ENCODE measurements at regions not wholly inside any gene's neighbourhood (a gene's known extent, or its start where the extent isn't known, plus 50 kb on each side); places are given as distances from the start of the nearest gene placed in this dataset.

DNA sequence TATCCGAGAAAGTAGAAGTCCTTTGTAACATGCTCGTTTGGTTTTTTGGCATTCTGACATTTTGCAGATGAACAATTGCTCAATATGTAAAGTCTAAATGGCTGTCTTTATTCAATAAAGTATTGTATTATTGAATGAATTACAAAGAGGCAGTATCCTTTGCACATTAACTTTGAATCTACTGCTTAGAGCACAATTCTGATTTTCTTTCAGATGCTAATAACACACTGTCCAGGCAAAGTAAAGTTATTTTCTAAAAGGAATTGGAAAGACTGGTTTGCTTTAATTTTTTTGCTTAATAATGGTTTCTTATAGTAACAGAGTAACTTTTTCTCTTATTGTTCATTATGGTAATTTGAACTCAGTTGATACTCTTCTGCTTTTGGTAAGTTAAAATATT, 494.8 kb downstream of the RWDD3 start:
- TF ChIP-seq, protein P1, sequence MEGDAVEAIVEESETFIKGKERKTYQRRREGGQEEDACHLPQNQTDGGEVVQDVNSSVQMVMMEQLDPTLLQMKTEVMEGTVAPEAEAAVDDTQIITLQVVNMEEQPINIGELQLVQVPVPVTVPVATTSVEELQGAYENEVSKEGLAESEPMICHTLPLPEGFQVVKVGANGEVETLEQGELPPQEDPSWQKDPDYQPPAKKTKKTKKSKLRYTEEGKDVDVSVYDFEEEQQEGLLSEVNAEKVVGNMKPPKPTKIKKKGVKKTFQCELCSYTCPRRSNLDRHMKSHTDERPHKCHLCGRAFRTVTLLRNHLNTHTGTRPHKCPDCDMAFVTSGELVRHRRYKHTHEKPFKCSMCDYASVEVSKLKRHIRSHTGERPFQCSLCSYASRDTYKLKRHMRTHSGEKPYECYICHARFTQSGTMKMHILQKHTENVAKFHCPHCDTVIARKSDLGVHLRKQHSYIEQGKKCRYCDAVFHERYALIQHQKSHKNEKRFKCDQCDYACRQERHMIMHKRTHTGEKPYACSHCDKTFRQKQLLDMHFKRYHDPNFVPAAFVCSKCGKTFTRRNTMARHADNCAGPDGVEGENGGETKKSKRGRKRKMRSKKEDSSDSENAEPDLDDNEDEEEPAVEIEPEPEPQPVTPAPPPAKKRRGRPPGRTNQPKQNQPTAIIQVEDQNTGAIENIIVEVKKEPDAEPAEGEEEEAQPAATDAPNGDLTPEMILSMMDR (IDR thresholded peaks at IDR 0.05; ENCODE audit: borderline replicate concordance, insufficient read depth, low read depth, low read length): no peak
- H3K4me3 ChIP-seq (ENCODE audit: low read depth, low read length): no peak overlapping the region

DNA sequence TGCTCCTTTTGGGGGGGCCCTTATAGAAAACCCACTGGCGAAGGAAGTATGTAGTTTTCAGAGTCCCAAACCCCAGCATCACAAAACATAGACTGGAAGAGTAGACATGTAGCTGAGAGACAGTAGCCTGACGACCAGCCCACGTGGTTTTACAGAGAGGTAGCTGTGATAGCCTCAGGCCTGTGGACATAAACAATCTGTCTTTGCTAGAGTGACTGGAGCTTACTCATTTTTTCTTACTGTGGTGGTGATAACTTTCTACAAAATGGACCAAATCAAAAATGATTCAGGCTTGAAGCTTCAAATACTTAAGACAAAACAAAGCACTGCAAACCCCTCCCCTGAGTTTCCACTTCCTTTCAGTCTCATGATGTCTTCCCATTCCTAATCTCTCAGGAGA, 497.0 kb downstream of the RWDD3 start:
- no peak overlapping the region for H3K4me3 ChIP-seq (ENCODE audit: low read depth, low read length)
- TF ChIP-seq, protein P1 (IDR thresholded peaks at IDR 0.05; ENCODE audit: borderline replicate concordance, insufficient read depth, low read depth, low read length): no peak

DNA sequence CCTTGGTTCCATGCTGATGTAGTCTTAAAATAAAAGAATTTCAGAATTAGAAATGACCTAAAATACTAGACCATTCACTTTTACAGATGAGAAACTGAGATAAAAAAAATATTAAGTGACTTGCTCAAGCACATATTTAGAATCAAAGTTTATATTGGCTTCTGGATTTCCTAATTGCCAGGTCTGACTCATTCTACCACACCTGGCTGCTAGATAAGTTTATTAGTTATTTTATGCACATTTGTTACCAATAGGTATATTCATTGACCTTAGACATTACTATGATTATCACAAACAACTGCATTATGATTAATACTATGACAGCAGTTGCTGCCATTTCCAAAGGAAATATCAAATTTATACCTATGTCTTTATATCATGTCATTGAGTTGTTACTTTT, 497.5 kb downstream of the RWDD3 start:
- TF ChIP-seq, protein P1 (IDR thresholded peaks at IDR 0.05; ENCODE audit: borderline replicate concordance, insufficient read depth, low read depth, low read length): no peak
- no peak overlapping the region for H3K4me3 ChIP-seq (ENCODE audit: low read depth, low read length)

DNA sequence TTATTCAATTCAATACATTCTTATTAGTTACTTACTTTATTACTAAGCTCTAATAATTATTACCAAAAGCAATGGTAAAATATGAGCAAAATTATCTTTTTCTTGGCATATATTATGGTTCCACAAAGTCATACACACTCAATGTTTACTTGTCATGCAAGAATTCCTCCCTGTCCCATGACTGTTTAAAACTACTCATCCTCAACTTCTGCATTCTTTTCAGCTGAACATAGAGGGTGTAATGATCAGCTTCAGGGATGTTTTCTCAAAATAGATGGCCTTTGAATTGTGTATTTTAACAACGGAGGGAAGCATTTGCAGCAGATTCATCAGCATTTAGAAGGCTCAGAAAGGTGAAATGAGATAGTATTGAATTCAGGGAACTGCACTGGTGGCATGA, 499.0 kb downstream of the RWDD3 start:
- no peak overlapping the region for H3K4me3 ChIP-seq (ENCODE audit: low read depth, low read length)
- TF ChIP-seq, protein P1 (IDR thresholded peaks at IDR 0.05; ENCODE audit: borderline replicate concordance, insufficient read depth, low read depth, low read length): no peak

DNA sequence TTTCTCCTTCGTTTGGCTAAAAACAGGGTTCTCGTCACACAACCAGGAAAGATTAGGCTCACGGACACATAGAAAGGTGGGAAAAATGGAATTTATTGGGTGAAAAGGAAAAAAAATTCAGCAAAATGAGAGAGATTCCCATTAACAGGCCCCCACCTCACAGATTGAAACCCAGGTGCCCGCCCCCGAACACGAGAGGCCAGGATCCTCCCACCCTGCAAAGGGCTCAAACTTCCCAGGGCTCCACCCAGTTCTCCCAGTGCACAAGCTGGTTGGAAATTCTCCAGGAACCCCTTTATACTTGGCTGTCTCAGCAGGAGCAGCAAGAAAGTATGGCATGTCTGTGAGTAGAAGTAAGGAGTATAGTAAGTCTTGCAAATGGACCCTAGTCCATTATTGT, 499.7 kb downstream of the RWDD3 start:
- TF ChIP-seq, protein P1 (IDR thresholded peaks at IDR 0.05; ENCODE audit: borderline replicate concordance, insufficient read depth, low read depth, low read length): no peak
- H3K4me3 ChIP-seq (ENCODE audit: low read depth, low read length): no peak overlapping the region

DNA sequence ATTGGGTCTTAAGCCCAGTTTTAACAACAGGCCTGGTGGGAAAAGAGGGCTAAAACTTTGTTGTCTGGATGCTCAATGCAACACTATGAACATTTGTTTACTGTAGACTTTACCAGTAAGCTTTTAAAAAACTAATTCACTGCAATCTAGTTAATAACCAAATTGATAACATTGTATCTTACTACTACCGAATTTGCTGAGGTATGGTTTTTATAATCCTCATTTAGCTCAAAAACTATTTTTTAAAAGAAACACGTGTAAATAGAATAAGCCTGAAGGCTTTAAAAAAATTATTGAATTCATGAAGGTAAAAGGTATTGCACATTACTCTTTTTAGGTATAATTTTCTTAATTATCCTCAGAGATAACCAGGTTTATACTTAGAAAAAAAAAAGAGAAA, 500.6 kb downstream of the RWDD3 start:
- TF ChIP-seq, protein P1 (IDR thresholded peaks at IDR 0.05; ENCODE audit: borderline replicate concordance, insufficient read depth, low read depth, low read length): no peak

DNA sequence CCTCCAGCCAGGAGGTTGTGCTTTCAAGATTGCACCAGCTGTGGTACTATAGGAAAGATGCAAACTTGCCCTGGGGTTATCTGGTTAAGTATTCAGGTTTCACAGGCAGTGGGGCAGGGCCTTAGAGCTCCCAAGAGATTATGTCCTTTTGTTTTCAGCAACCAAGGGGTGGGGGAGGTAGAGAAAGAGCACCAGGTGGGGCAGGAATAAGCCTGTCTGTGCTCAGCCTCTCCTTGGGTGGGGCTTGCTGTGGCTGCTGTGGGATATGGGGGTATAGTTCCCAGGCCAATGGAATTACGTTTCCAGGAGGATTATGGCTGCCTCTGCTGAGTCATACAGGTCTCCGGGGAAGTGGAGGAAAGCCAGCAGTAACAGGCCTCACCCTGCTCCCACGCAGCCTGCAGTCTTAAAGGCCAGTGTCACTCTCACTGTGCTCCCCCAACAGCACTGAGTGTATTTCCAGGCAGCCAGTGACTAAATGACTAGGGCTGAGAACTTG, 508.6 kb downstream of the RWDD3 start:
- TF ChIP-seq, protein P1 (IDR thresholded peaks at IDR 0.05; ENCODE audit: borderline replicate concordance, insufficient read depth, low read depth, low read length): no peak
- no peak overlapping the region for H3K4me3 ChIP-seq (ENCODE audit: low read depth, low read length)

More for the DNA sequence above, 500.6 kb downstream of the RWDD3 start:
- no peak overlapping the region for H3K4me3 ChIP-seq (ENCODE audit: low read depth, low read length)
